Urinary bladder (tissue), 3 donors: ENCODE measurements at regions not wholly inside any gene's neighbourhood (a gene's known extent, or its start where the extent isn't known, plus 50 kb on each side); places are given as distances from the start of the nearest gene placed in this dataset.
"Not testable (repeated sequence)": the region's sequence is repeated elsewhere in the genome, so short reads cannot be mapped to it uniquely, and the experiment has no call there.

Experiments
- DNase-seq: peaks from one replicate; pipeline ENCODE4 v3.0.0-alpha.2; 2015; ENCODE audit errors: extremely low spot score
- H3K27ac ChIP-seq: one replicate; pipeline ENCODE4 v1.5.1; 2013; ENCODE audit warnings: low read depth, mild to moderate bottlenecking, moderate library complexity
- H3K36me3 ChIP-seq: one replicate; pipeline ENCODE4 v1.6.1; 2013; ENCODE audit warnings: mild to moderate bottlenecking, moderate library complexity; ENCODE audit not compliant: insufficient read depth
- H3K4me1 ChIP-seq: one replicate; pipeline ENCODE4 v1.6.1; 2013; ENCODE audit warnings: mild to moderate bottlenecking, moderate library complexity; ENCODE audit not compliant: insufficient read depth
- H3K4me3 ChIP-seq: one replicate; pipeline ENCODE4 v1.5.1; 2013; ENCODE audit warnings: low read depth, low read length
- WGBS: extraction: QIAGEN DNeasy Blood & Tissue Kit; methylation state at CpG from one replicate; pipeline ENCODE4 v1.1.7; 2013; 5-methylcytosine and 5-hydroxymethylcytosine counted together
- donor health status: healthy with polysubstance abuse.
- donor health status: healthy.

DNA sequence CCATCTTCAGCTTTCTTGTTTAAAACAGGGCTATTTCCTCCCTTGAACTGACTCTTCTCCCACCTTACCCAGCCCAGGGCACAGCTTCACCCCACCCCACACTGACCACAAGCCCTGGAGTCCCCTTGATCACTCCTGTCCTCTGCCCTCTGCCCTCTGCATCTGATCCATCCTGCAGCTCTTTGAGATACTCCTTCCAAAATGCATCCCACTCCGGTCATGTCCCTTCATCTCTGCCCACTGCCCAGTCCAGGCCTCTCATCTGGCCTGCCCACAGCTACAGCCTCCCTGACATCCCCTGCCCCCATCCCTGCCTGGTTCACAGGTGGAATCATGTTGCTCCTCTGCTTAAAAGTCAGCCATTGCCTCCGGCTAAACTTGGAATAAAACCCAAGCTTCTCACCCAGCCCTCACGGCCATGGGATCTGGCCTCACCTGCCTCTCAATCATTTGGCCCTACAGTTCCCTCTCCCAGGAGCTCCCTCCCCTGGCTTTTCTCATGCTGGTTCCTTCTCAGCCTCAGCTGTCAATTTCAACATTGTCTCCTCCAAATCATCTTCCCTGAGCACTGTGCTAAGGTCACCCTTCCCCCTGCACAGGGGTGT, 202.0 kb downstream of the MATN1 start:
- DNase-seq = no peak
- no peak overlapping the region for H3K27ac ChIP-seq

DNA sequence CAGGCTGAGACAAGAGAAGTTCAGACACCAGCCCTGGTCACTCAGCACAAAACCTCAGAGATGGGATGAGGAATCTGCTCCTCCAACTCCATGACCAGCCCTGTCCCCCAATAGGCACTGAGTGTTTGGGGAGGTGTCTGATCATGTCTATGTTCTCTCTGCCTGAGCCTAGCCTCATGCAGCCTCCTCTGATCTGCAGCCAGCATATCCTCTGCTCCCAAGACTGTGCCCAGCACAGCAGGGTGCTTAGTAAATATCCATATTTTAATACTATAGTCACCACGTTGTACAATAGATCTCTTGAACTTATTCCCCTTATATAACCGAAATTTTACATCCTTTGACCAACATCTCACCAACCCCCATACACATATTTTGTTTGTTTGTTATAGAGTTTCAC, 202.9 kb downstream of the MATN1 start:
- DNase-seq = no peak
- WGBS = 59% methylated on average over 2 of the region's 2 CpGs
- no peak overlapping the region for H3K4me3 ChIP-seq
- no peak overlapping the region for H3K27ac ChIP-seq
- no peaks in the 10 kb centered on the region for H3K4me1 ChIP-seq
- no peaks in the 10 kb centered on the region for H3K36me3 ChIP-seq

More for the DNA sequence above, 202.0 kb downstream of the MATN1 start:
- Histone ChIP-seq H3K4me1 (no peaks in the 10 kb centered on the region), H3K36me3 (no peaks in the 10 kb centered on the region), H3K4me3 (no peak overlapping the region)
- 76% methylated on average over 3 of the region's 3 CpGs for WGBS

DNA sequence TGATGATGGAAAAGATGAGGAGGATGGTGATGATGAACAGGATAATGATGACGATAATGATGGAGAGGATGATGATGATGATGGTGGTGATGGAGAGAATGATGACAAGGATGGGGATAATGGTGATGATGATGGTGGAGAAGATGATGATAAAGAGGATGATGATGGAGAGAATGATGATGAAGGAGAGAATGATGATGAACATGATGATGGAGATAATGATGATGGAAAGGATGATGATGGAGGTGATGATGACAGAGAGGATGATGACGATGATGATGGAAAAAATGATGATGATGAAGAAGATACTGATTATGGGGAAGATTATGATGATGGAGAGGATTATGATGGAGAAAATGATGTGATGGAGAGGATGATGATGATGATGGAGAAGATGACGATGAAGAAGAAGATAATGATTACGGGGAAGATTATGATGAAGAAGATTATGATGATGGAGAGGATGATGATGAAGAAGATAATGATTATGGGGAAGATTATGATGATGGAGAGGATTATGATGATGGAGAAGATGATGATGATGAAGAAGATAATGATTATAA, 204.1 kb downstream of the MATN1 start:
- no peak for DNase-seq
- WGBS = 77% methylated on average over 4 of the region's 4 CpGs
- no peaks in the 10 kb centered on the region for H3K4me1 ChIP-seq
- no peak overlapping the region for H3K4me3 ChIP-seq
- H3K27ac ChIP-seq = no peak overlapping the region
- H3K36me3 ChIP-seq = no peaks in the 10 kb centered on the region

DNA sequence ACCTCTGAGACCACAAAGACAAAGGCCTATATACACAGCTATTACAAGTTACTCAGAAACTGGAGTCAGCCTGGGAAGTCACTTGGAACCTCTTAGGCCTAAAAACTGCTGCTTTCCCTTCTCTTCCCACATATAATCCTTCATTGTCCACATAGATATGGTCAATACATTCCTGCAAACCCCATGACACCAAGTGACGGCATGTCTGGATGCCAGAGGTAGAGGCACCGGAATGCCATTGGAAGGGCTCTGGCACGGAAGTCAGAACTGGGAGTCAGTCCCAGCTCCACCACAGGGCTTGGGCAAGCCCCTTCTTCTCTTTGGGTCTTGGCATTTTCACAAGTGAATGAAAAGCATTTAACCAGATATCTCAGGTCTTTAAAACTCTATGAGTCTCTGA, 204.7 kb downstream of the MATN1 start:
- H3K4me1 ChIP-seq = no peaks in the 10 kb centered on the region
- H3K36me3 ChIP-seq = no peaks in the 10 kb centered on the region
- no peak overlapping the region for H3K4me3 ChIP-seq
- H3K27ac ChIP-seq = no peak overlapping the region
- DNase-seq = no peak
- WGBS = 77% methylated on average over 3 of the region's 3 CpGs

DNA sequence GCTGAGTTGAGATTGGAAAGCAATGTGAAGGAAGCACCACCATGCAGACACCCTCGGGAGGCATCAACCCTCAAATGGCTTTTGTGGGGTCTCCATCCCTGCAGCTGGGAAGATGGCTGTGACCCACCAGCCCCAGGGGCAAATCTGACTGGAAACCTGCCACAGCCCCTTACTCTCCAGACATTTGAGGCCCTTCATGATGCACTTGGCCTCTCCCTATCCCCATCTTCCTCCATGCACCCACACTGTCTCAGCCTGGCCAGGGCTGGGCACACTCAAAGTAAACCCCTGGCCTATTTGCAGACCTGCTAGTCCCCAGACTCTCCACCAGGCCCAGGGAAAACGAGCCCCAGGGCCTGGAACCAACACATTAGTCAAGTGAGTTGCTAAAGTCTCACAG, 205.2 kb downstream of the MATN1 start:
- Histone ChIP-seq H3K4me1 (no peaks in the 10 kb centered on the region), H3K27ac (no peak overlapping the region), H3K4me3 (no peak overlapping the region), H3K36me3 (no peaks in the 10 kb centered on the region)
- no peak for DNase-seq
- WGBS = 64% methylated on average over 2 of the region's 2 CpGs

DNA sequence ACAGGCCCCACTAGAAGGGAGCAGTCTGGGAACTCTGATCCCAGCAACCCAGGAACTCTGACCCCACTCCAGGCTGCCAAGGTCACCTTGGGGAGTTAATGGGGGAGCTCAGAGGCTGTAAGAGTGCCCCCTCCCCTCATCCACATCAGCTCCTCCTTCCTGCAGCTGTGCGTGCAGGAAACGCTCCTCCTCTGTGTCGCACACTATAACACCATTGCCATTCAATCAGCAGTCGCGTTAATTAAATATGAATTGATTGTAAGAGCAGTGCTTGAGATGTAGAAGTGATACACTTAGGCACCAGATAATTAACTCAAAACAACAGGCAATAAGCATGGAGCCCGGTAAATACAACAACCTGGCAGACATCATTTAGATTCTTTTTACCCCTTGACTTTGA, 205.7 kb downstream of the MATN1 start:
- not testable (repeated sequence) for DNase-seq, H3K27ac ChIP-seq, H3K4me1 ChIP-seq, H3K36me3 ChIP-seq, H3K4me3 ChIP-seq
- WGBS = 72% methylated on average over 6 of the region's 6 CpGs

DNA sequence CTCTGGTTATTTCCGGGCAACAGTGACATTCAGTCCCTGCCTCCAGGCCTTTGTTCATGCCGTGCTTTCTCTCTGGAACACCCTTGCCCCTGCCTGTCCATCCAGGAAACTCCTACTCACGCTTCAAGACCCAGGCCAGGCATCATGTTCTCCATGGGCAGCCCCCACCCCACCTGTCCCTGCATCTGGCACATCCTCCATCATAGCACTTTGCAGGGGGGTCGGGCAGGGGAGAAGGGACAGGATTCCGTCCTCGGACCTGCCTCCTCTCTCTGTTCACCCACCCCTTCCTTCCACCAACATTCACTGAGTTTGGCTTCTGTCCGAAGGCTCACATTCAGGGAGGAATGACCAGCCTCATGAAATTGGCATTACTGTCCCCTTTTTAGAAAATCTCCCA, 206.1 kb downstream of the MATN1 start:
- 75% methylated on average over 7 of the region's 7 CpGs for WGBS
- not testable (repeated sequence) for H3K4me3 ChIP-seq, H3K27ac ChIP-seq, DNase-seq, H3K4me1 ChIP-seq, H3K36me3 ChIP-seq

DNA sequence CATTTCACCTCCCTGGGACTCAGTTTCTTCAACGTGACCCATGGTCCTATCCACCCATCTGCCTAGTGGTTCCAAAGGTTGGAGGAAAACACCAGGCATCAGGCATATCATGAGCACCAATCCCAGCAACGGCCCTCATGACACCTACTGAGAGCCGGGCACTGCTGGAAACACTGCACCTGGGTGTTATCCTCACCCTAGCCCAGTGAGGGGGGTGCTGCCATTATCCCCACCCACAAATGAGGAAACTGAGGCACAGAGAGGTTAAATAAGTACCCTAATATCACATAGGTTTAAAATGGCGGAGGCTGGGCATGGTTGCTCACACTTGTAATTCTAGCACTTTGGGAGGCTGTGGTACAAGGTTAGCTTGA, 206.9 kb downstream of the MATN1 start:
- no peaks in the 10 kb centered on the region for H3K36me3 ChIP-seq
- 86% methylated on average over 4 of the region's 4 CpGs for WGBS
- no peak overlapping the region for H3K27ac ChIP-seq
- no peak overlapping the region for H3K4me3 ChIP-seq
- no peaks in the 10 kb centered on the region for H3K4me1 ChIP-seq
- DNase-seq = no peak

DNA sequence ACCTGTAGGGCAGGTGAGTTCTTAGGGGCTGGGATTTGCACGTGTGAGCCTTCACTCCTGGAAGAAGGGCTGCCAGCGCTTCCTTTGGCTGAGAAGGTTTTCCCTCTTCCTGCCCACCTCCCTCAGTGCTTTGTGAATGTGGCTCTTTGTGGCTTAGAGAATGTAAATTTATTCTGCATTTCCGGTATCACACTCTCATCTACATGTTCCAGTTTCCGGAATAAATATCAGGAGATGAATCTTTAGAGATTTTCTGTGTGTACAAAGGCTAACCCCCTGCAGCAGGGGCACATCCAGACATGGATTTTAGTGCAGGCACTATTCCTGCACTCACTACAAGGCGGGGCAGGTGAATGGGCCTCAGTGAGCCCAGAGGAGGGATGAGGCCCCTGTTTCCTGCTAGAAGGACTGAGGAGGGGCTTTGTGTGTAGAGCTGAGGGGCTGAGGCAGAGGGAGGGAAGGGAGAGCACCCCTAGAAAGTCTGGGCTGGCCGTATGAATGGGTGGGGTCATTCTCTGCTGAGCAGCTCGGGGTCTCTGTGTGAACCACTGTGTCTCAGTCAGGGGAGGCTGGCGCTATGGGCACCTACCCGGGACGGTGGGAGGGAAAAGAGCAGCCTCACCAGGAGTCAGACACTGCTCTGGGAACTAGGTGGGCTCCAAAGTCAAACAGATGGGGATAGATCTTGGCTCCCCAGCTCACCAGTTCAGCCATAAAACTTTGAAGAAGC, 207.5 kb downstream of the MATN1 start:
- 59% methylated on average over 10 of the region's 10 CpGs for WGBS
- DNase-seq = no peak

DNA sequence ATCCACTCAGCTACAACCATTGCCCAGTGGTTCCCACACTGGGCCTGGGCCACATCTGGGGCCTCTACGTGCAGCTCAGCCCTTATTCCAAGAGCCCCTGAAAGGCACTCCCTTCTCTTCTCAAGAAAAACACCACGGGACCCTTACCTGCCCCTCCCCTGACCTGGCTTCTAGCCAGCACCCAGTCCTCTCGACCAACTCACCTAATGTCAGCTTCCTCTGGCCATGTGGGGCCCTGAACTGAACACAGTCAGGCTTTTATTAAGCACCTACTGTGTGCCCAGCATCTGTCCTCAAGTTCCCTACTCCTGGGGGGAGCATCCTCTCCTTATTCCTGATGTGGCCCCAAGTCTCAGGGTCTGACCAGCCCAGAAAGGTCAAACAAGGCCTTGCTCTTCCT, 208.4 kb downstream of the MATN1 start:
- no peak for DNase-seq
- Histone ChIP-seq H3K36me3 (no peaks in the 10 kb centered on the region), H3K4me1 (no peaks in the 10 kb centered on the region), H3K4me3 (no peak overlapping the region), H3K27ac (no peak overlapping the region)
- WGBS = 58% methylated on average over 3 of the region's 3 CpGs

More for the DNA sequence above, 207.5 kb downstream of the MATN1 start:
- Histone ChIP-seq H3K4me1 (no peaks in the 10 kb centered on the region), H3K36me3 (no peaks in the 10 kb centered on the region), H3K27ac (no peak overlapping the region), H3K4me3 (no peak overlapping the region)

DNA sequence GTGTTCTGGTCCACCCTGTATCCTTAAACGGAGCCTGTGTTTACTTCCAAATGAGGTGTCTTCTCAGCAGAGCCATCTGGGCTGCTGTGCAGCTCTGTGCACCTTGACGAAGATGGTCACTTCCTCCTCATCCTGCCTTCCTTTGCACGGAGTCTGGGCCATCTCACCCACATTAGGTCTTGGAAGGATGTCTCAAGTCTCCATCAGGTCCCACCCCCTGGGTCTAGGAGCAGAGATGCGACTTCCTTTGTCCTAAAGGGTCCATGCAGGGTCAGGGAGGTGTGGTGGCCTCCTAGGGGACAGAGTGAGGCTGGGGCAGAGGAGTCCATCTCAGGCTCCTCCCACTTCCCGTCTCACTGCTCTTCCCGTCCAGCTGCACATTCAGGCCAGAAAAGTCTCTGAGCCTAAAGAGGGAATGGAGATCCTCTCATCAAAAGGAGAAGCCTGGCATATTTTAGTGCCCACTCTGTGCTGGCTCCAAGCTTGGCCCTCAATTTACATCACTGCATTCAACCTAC, 209.2 kb downstream of the MATN1 start:
- H3K4me1 ChIP-seq = no peaks in the 10 kb centered on the region
- H3K27ac ChIP-seq = no peak overlapping the region
- no peak for DNase-seq
- WGBS = 41% methylated on average over 6 of the region's 6 CpGs
- H3K4me3 ChIP-seq = no peak overlapping the region
- no peaks in the 10 kb centered on the region for H3K36me3 ChIP-seq

DNA sequence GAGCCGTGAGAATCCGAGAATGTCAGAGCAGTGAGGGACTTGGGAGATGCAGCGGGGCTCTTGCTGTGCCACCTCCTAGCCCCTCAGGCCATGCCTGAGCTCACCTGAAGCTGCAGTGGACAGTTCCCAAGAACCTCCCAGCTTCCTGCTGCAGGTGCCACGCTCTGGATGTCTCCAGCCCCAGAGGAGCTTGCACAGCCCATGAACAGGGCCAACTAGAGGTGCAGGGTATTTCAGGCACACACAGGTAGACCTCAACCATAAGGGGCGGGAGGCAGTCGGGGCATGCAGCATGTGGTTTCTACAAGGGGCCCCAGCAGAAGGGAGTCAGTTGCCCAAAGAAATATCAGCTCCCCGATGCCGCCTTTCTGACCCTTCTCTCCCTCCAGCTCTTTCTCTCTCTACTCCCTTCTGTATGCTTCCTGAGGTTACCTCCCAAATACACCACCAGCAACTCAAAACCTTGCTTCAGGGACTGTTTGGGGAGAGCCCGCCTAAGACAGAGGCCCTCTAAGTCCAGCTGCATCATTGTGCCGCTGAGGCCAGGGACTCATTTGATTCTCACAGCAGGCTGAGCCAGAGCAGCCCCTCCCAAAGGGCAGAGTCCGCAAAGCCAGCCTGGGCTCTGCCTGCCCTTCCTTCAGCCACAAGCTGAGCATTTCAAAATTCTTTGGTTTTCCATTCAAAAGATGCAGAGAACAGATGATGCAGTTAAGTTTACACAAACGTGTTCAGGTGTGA, 209.8 kb downstream of the MATN1 start:
- 66% methylated on average over 12 of the region's 12 CpGs for WGBS
- H3K4me3 ChIP-seq = no peak overlapping the region
- H3K4me1 ChIP-seq = no peaks in the 10 kb centered on the region
- H3K36me3 ChIP-seq = no peaks in the 10 kb centered on the region
- no peak overlapping the region for H3K27ac ChIP-seq
- DNase-seq = no peak

DNA sequence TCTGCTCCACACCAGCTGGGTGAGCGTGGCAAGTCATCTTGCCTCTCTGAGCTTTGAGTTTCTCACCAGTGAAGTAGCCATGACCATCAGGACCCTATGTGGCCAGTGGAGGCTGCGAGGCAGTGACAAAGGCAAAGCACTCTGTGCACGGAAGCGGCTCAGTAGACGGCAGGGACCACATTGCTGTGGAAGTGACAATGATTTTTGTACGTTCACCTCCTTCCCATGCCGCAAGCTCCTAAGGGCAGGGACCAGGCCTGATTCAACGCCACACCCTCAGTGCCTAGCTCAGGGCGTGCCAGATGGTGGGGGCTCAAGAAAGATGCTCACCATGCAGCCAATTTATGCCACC, 210.5 kb downstream of the MATN1 start:
- Histone ChIP-seq H3K4me3 (no peak overlapping the region), H3K27ac (no peak overlapping the region), H3K4me1 (no peaks in the 10 kb centered on the region), H3K36me3 (no peaks in the 10 kb centered on the region)
- DNase-seq = no peak
- 89% methylated on average over 9 of the region's 9 CpGs for WGBS
